Caco-2 (cell line): ENCODE measurements at regions not wholly inside any gene's neighbourhood (a gene's known extent, or its start where the extent isn't known, plus 50 kb on each side); places are given as distances from the start of the nearest gene placed in this dataset.

ENCODE experiments used
- BruUV-seq: library from RNA; stranded (reverse); fragments of 400-500 nt; replicated peaks from 2 replicates; lab custom pipeline; 2021; lab: Mats Ljungman, UMichigan
- CTCF ChIA-PET: fragments of 300-600 bp; sonication (Branson Sonifier 250); formaldehyde crosslinking; loops from one replicate; lab custom pipeline; 2022; ENCODE audit warnings: antibody characterized with exemption; lab: Charles Lee
- POLR2A ChIA-PET: fragments of 300-600 bp; sonication (Branson Sonifier 250); formaldehyde crosslinking; loops from one replicate; lab custom pipeline; 2022; ENCODE audit warnings: antibody characterized with exemption; lab: Charles Lee
- DNase-seq, 2 experiments: peaks; one replicate each; pipeline versions ENCODE4 v3.0.0 to v3.0.0-alpha.2; 2020 to 2022
- H3K27me3 ChIP-seq: replicated peaks from 2 replicates; pipeline ENCODE4 v1.6.0; 2011; ENCODE audit warnings: low read length; ENCODE audit not compliant: control insufficient read depth, insufficient read depth
- H3K36me3 ChIP-seq: 2 replicates; pipeline ENCODE4 v1.5.1; 2011; ENCODE audit warnings: low read length; ENCODE audit not compliant: control insufficient read depth, insufficient read depth
- H3K4me1 ChIP-seq: fragments of 250-450 bp; sonication (Bioruptor Pico); 2 replicates; pipeline ENCODE4 v1.5.1; 2020; ENCODE audit warnings: mild to moderate bottlenecking
- H3K4me3 ChIP-seq: 2 replicates; pipeline ENCODE4 v1.5.1; 2011; ENCODE audit warnings: low read depth, mild to moderate bottlenecking, control low read depth, low read length
- H3K9me3 ChIP-seq: fragments of 250-450 bp; sonication (Bioruptor Pico); 2 replicates; pipeline ENCODE4 v1.5.1; 2020; ENCODE audit warnings: mild to moderate bottlenecking, moderate library complexity
- H3K27ac Mint-ChIP-seq: one replicate; pipeline ENCODE4 v1.8.0; 2022; ENCODE audit warnings: mixed read lengths; ENCODE audit not compliant: unreplicated experiment
- H3K27me3 Mint-ChIP-seq: one replicate; pipeline ENCODE4 v1.8.0; 2022; ENCODE audit warnings: mixed read lengths; ENCODE audit not compliant: insufficient read depth, unreplicated experiment
- H3K36me3 Mint-ChIP-seq: one replicate; pipeline ENCODE4 v1.8.0; 2022; ENCODE audit warnings: mild to moderate bottlenecking, mixed read lengths; ENCODE audit not compliant: insufficient read depth, unreplicated experiment
- H3K4me1 Mint-ChIP-seq: one replicate; pipeline ENCODE4 v1.8.0; 2022; ENCODE audit warnings: low read depth, mixed read lengths; ENCODE audit not compliant: unreplicated experiment
- H3K4me3 Mint-ChIP-seq: one replicate; pipeline ENCODE4 v1.8.0; 2022; ENCODE audit warnings: mild to moderate bottlenecking, moderate library complexity, mixed read lengths; ENCODE audit not compliant: unreplicated experiment
- H3K9me3 Mint-ChIP-seq: one replicate; pipeline ENCODE4 v1.8.0; 2022; ENCODE audit warnings: mixed read lengths; ENCODE audit not compliant: unreplicated experiment
- CTCF ChIP-seq, 2 experiments: fragments of 200-600 bp in 1 of 2; IDR thresholded peaks; 1 replicate in 1 of 2; 2 replicates in 1 of 2; pipeline versions ENCODE4 v1.5.1 to v1.8.0; 2011 to 2022; ENCODE audit warnings: antibody characterized with exemption in 1 of 2, control low read depth in 1 of 2, inconsistent platforms in 1 of 2, low read depth in 1 of 2, low read length in 1 of 2, mild to moderate bottlenecking in 1 of 2, moderate library complexity in 1 of 2; ENCODE audit not compliant: insufficient read depth in 1 of 2, severe bottlenecking in 1 of 2, unreplicated experiment in 1 of 2
- intact Hi-C: fragments of 100-400 bp; cut with micrococcal nuclease; formaldehyde crosslinking; loops from one replicate; pipeline ENCODE4 v1.10.0; 2022; ENCODE audit not compliant: unreplicated experiment

GRCh38 chr5:93120771-93121170 is 460.2 kb downstream of the NR2F1-AS1 start:
- CTCF ChIA-PET: no interaction called here
- Mint-ChIP-seq H3K4me1 (no peaks in the 10 kb centered on the region), H3K4me3 (no peak overlapping the region)

GRCh38 chr5:93120051-93120450 is 461.0 kb downstream of the NR2F1-AS1 start:
- no peaks in the 10 kb centered on the region for H3K36me3 Mint-ChIP-seq

More at GRCh38 chr5:93120771-93121170, 460.2 kb downstream of the NR2F1-AS1 start:
- no peaks in the 10 kb centered on the region for H3K9me3 Mint-ChIP-seq
- H3K27me3 Mint-ChIP-seq: peaks cover 3% of the 10 kb centered on the region
- Histone ChIP-seq H3K4me3 (no peak overlapping the region), H3K9me3 (no peaks in the 10 kb centered on the region), H3K36me3 (no peaks in the 10 kb centered on the region), H3K4me1 (no peaks in the 10 kb centered on the region), H3K27me3 (no peaks in the 10 kb centered on the region)
- no peaks in the 10 kb centered on the region for H3K36me3 Mint-ChIP-seq
- intact Hi-C loops: no loop called here
- no peak for TF ChIP-seq CTCF (IDR thresholded peaks at IDR 0.05; ENCODE audit: insufficient read depth in 1 of 2, low read depth in 1 of 2, low read length in 1 of 2, severe bottlenecking in 1 of 2, unreplicated experiment in 1 of 2)
- POLR2A ChIA-PET: no interaction called here
- H3K27ac Mint-ChIP-seq: no peak overlapping the region
- no peak for DNase-seq
- no TSS peak for BruUV-seq

GRCh38 chr5:93117751-93118531 is 463.1 kb downstream of the NR2F1-AS1 start:
- BruUV-seq: no TSS peak
- intact Hi-C loops: no loop called here
- no peak for DNase-seq
- Histone ChIP-seq H3K4me1 (no peaks in the 10 kb centered on the region), H3K27me3 (no peaks in the 10 kb centered on the region), H3K36me3 (no peaks in the 10 kb centered on the region), H3K9me3 (no peaks in the 10 kb centered on the region), H3K4me3 (no peak overlapping the region)
- Mint-ChIP-seq H3K9me3 (no peaks in the 10 kb centered on the region), H3K27ac (no peak overlapping the region), H3K27me3 (peaks cover 3% of the 10 kb centered on the region), H3K36me3 (no peaks in the 10 kb centered on the region), H3K4me1 (no peaks in the 10 kb centered on the region), H3K4me3 (no peak overlapping the region)
- CTCF ChIA-PET: no interaction called here
- TF ChIP-seq CTCF (IDR thresholded peaks at IDR 0.05; ENCODE audit: insufficient read depth in 1 of 2, low read depth in 1 of 2, low read length in 1 of 2, severe bottlenecking in 1 of 2, unreplicated experiment in 1 of 2): no peak
- POLR2A ChIA-PET: no interaction called here

More at GRCh38 chr5:93120051-93120450, 461.0 kb downstream of the NR2F1-AS1 start:
- TF ChIP-seq CTCF (IDR thresholded peaks at IDR 0.05; ENCODE audit: insufficient read depth in 1 of 2, low read depth in 1 of 2, low read length in 1 of 2, severe bottlenecking in 1 of 2, unreplicated experiment in 1 of 2): no peak
- Mint-ChIP-seq H3K9me3 (no peaks in the 10 kb centered on the region), H3K4me1 (no peaks in the 10 kb centered on the region), H3K27me3 (peaks cover 3% of the 10 kb centered on the region), H3K4me3 (no peak overlapping the region), H3K27ac (no peak overlapping the region)
- DNase-seq: no peak
- BruUV-seq: no TSS peak
- H3K4me3 ChIP-seq: no peak overlapping the region
- intact Hi-C loops: no loop called here
- ChIA-PET POLR2A (no interaction called here), CTCF (no interaction called here)
- no peaks in the 10 kb centered on the region for H3K4me1 ChIP-seq
- no peaks in the 10 kb centered on the region for H3K9me3 ChIP-seq
- H3K36me3 ChIP-seq: no peaks in the 10 kb centered on the region
- H3K27me3 ChIP-seq: no peaks in the 10 kb centered on the region
